ENCODE measurements at regions not wholly inside any gene's neighbourhood (a gene's known extent, or its start where the extent isn't known, plus 50 kb on each side); places are given as distances from the start of the nearest gene placed in this dataset.

- dilution Hi-C loops (cut with HindIII; ENCODE audit: low sequenced_read_pairs, unreplicated experiment) = no loop called here
These were observed 133.9 kb upstream of the CHST15 start for GRCh38 chr10:124227055-124227975.

More at GRCh38 chr10:124227055-124227975, 133.9 kb upstream of the CHST15 start:
- TF ChIP-seq ELK1 (IDR thresholded peaks at IDR 0.05; ENCODE audit: borderline replicate concordance, low read depth, low read length) (no peak), USF2 (IDR thresholded peaks at IDR 0.05; ENCODE audit: low read depth, low read length) (no peak), MXI1 (IDR thresholded peaks at IDR 0.05; ENCODE audit: borderline replicate concordance, low read depth, low read length) (no peak), RAD21 (IDR thresholded peaks at IDR 0.05; ENCODE audit: low read length) (no peak), MAFK (IDR thresholded peaks at IDR 0.05; ENCODE audit: low read depth, low read length) (no peak)
- H3K56ac ChIP-seq (ENCODE audit: extremely low read depth, insufficient read depth, low read length) = no peak overlapping the region
- H3K36me3 ChIP-seq (ENCODE audit: control insufficient read depth, insufficient read depth, low read length) = no peaks in the 10 kb centered on the region
- no peak overlapping the region for H4K8ac ChIP-seq (ENCODE audit: low read depth in 2 of 2, low read length in 2 of 2)
- peaks cover 33% of the 10 kb centered on the region for H3K9me3 ChIP-seq (ENCODE audit: control insufficient read depth, insufficient read depth, low read length)
- no peak overlapping the region for H3K4me3 ChIP-seq (ENCODE audit: insufficient read depth, low read depth, low read length)
- 54% methylated on average over 13 of the region's 13 CpGs; no CpG with 5 or more reads in 1 of the 2 experiments for WGBS, 2 experiments (ENCODE audit: extremely low coverage in 2 of 2, insufficient read length in 1 of 2)
- H2BK5ac ChIP-seq (ENCODE audit: low read depth, low read length, poor library complexity, severe bottlenecking) = no peak overlapping the region
- H4K20me1 ChIP-seq (ENCODE audit: insufficient read depth, low read length) = no peaks in the 10 kb centered on the region
- no peak overlapping the region for H2BK15ac ChIP-seq (ENCODE audit: low read depth, low read length)
- DNase-seq = no peak
- H3K79me1 ChIP-seq (ENCODE audit: low read depth in 1 of 2, low read length in 2 of 2) = no peaks in the 10 kb centered on the region
- H3K18ac ChIP-seq (ENCODE audit: low read depth, low read length) = no peak overlapping the region
- ChIA-PET CTCF (no interaction called here), POLR2A (ENCODE audit: unreplicated experiment) (no interaction called here)
- no peak overlapping the region for H2AFZ ChIP-seq (replicated peaks; ENCODE audit: low read length, poor library complexity)
- no peak overlapping the region for H3K4ac ChIP-seq (ENCODE audit: low read depth, low read length)
- H2AK5ac ChIP-seq (ENCODE audit: low read depth, low read length) = no peak overlapping the region
- no peak overlapping the region for H3K14ac ChIP-seq (replicated peaks; ENCODE audit: low read depth, low read length)
- H3K23ac ChIP-seq (ENCODE audit: low read depth, low read length) = no peak overlapping the region
- H2AK9ac ChIP-seq (replicated peaks; ENCODE audit: low read depth, low read length, poor library complexity) = no peak overlapping the region
- no peak overlapping the region for H2BK20ac ChIP-seq (ENCODE audit: low read depth, low read length)
- H4K5ac ChIP-seq (ENCODE audit: low read depth, low read length) = no peak overlapping the region
- ATAC-seq (ENCODE audit: low read depth) = no peak
- H3K4me2 ChIP-seq (ENCODE audit: low read depth, low read length) = no peak overlapping the region
- no peak overlapping the region for H3K9ac ChIP-seq (ENCODE audit: low read depth, low read length)
- no peaks in the 10 kb centered on the region for H3K27me3 ChIP-seq (ENCODE audit: control insufficient read depth, insufficient read depth, low read length)
- H3K9me1 ChIP-seq (ENCODE audit: insufficient read depth, low read length) = no peaks in the 10 kb centered on the region
- no peak overlapping the region for H2BK120ac ChIP-seq (ENCODE audit: low read depth, low read length)
- in situ Hi-C loops (cut with MboI; ENCODE audit: low sequenced_read_pairs) = no loop called here
- no peak overlapping the region for H3K27ac ChIP-seq (ENCODE audit: insufficient read depth, low read length)
- no TSS peak for BruUV-seq (replicated peaks)
- H3K4me1 ChIP-seq (ENCODE audit: control insufficient read depth, insufficient read depth, low read length) = no peaks in the 10 kb centered on the region
- intact Hi-C loops (cut with micrococcal nuclease) = no loop called here
- H4K91ac ChIP-seq (ENCODE audit: insufficient read depth, low read depth, low read length) = no peak overlapping the region
